ENCODE measurements at regions not wholly inside any gene's neighbourhood (a gene's known extent, or its start where the extent isn't known, plus 50 kb on each side); places are given as distances from the start of the nearest gene placed in this dataset.

- H3K9ac ChIP-seq (ENCODE audit: insufficient read depth, low read length), result no peak overlapping the region
- TF ChIP-seq EZH2 (IDR thresholded peaks at IDR 0.05; ENCODE audit: low read length, missing control alignments) (no peak), CTCF (conservative IDR thresholded peaks at IDR 0.05 in 1 of 2, IDR thresholded peaks at IDR 0.05 in 1 of 2; ENCODE audit: low read depth in 1 of 2, low read length in 2 of 2) (no peak)
- H4K20me1 ChIP-seq (ENCODE audit: control insufficient read depth, extremely low read depth, insufficient read depth, low read length), result no peaks in the 10 kb centered on the region
- no peak for DNase-seq (ENCODE audit: low read depth in 2 of 2)
- no peaks in the 10 kb centered on the region for H3K36me3 ChIP-seq (ENCODE audit: control insufficient read depth, insufficient read depth, low read length)
- no peaks in the 10 kb centered on the region for H3K27me3 ChIP-seq (ENCODE audit: control insufficient read depth, insufficient read depth, low read length)
- H3K27ac ChIP-seq (ENCODE audit: insufficient read depth, low read length), result no peak overlapping the region
- H3K4me3 ChIP-seq (replicated peaks in 1 of 4; ENCODE audit: control extremely low read depth in 1 of 4, insufficient read depth in 1 of 4, low read depth in 3 of 4, low read length in 4 of 4), result no peak overlapping the region
- no peak overlapping the region for H3K4me2 ChIP-seq (ENCODE audit: extremely low read depth, insufficient read depth, low read length)
- H2AFZ ChIP-seq (ENCODE audit: low read length), result no peak overlapping the region
- H3K79me2 ChIP-seq (ENCODE audit: control insufficient read depth, insufficient read depth, low read length), result no peaks in the 10 kb centered on the region
- no peaks in the 10 kb centered on the region for H3K9me3 ChIP-seq (ENCODE audit: control insufficient read depth, insufficient read depth, low read depth, low read length)
- no peaks in the 10 kb centered on the region for H3K4me1 ChIP-seq (ENCODE audit: control insufficient read depth, extremely low read depth, insufficient read depth, low read length)
These were observed 196.6 kb upstream of the KIAA1217 start for GRCh38 chr10:24012249-24012803.

GRCh38 chr10:24027107-24027506, 181.8 kb upstream of the KIAA1217 start:
- Histone ChIP-seq H3K4me2 (ENCODE audit: extremely low read depth, insufficient read depth, low read length) (no peak overlapping the region), H2AFZ (ENCODE audit: low read length) (no peak overlapping the region), H3K9ac (ENCODE audit: insufficient read depth, low read length) (no peak overlapping the region), H3K9me3 (ENCODE audit: control insufficient read depth, insufficient read depth, low read depth, low read length) (no peaks in the 10 kb centered on the region), H3K79me2 (ENCODE audit: control insufficient read depth, insufficient read depth, low read length) (no peaks in the 10 kb centered on the region), H3K36me3 (ENCODE audit: control insufficient read depth, insufficient read depth, low read length) (no peaks in the 10 kb centered on the region), H3K4me1 (ENCODE audit: control insufficient read depth, extremely low read depth, insufficient read depth, low read length) (no peaks in the 10 kb centered on the region), H3K27me3 (ENCODE audit: control insufficient read depth, insufficient read depth, low read length) (no peaks in the 10 kb centered on the region), H4K20me1 (ENCODE audit: control insufficient read depth, extremely low read depth, insufficient read depth, low read length) (no peaks in the 10 kb centered on the region), H3K4me3 (replicated peaks in 1 of 4; ENCODE audit: control extremely low read depth in 1 of 4, insufficient read depth in 1 of 4, low read depth in 3 of 4, low read length in 4 of 4) (no peak overlapping the region), H3K27ac (ENCODE audit: insufficient read depth, low read length) (no peak overlapping the region)
- no peak for DNase-seq (ENCODE audit: low read depth in 2 of 2)
- no peak for TF ChIP-seq CTCF (conservative IDR thresholded peaks at IDR 0.05 in 1 of 2, IDR thresholded peaks at IDR 0.05 in 1 of 2; ENCODE audit: low read depth in 1 of 2, low read length in 2 of 2)
- TF ChIP-seq EZH2 (IDR thresholded peaks at IDR 0.05; ENCODE audit: low read length, missing control alignments), result no peak

GRCh38 chr10:24034571-24034970, 174.4 kb upstream of the KIAA1217 start:
- TF ChIP-seq CTCF (conservative IDR thresholded peaks at IDR 0.05 in 1 of 2, IDR thresholded peaks at IDR 0.05 in 1 of 2; ENCODE audit: low read depth in 1 of 2, low read length in 2 of 2), result no peak
- TF ChIP-seq EZH2 (IDR thresholded peaks at IDR 0.05; ENCODE audit: low read length, missing control alignments), result no peak
- H4K20me1 ChIP-seq (ENCODE audit: control insufficient read depth, extremely low read depth, insufficient read depth, low read length), result no peaks in the 10 kb centered on the region
- H3K4me2 ChIP-seq (ENCODE audit: extremely low read depth, insufficient read depth, low read length), result no peak overlapping the region
- no peaks in the 10 kb centered on the region for H3K9me3 ChIP-seq (ENCODE audit: control insufficient read depth, insufficient read depth, low read depth, low read length)
- H3K36me3 ChIP-seq (ENCODE audit: control insufficient read depth, insufficient read depth, low read length), result no peaks in the 10 kb centered on the region
- H3K27ac ChIP-seq (ENCODE audit: insufficient read depth, low read length), result no peak overlapping the region
- H3K9ac ChIP-seq (ENCODE audit: insufficient read depth, low read length), result no peak overlapping the region
- H3K4me3 ChIP-seq (replicated peaks in 1 of 4; ENCODE audit: control extremely low read depth in 1 of 4, insufficient read depth in 1 of 4, low read depth in 3 of 4, low read length in 4 of 4), result no peak overlapping the region
- H3K79me2 ChIP-seq (ENCODE audit: control insufficient read depth, insufficient read depth, low read length), result no peaks in the 10 kb centered on the region
- H3K27me3 ChIP-seq (ENCODE audit: control insufficient read depth, insufficient read depth, low read length), result no peaks in the 10 kb centered on the region
- H3K4me1 ChIP-seq (ENCODE audit: control insufficient read depth, extremely low read depth, insufficient read depth, low read length), result no peaks in the 10 kb centered on the region
- H2AFZ ChIP-seq (ENCODE audit: low read length), result no peak overlapping the region
- DNase-seq (ENCODE audit: low read depth in 2 of 2), result no peak
